Germinal center (tissue), 1 donor: ENCODE measurements at regions not wholly inside any gene's neighbourhood (a gene's known extent, or its start where the extent isn't known, plus 50 kb on each side); places are given as distances from the start of the nearest gene placed in this dataset.
"Not testable (repeated sequence)": the region's sequence is repeated elsewhere in the genome, so short reads cannot be mapped to it uniquely, and the experiment has no call there.

Experiments
- DNase-seq: peaks from one replicate; pipeline ENCODE4 v3.0.0; 2012; ENCODE audit warnings: mixed read lengths, low spot score

- no peak for DNase-seq
Observed at GRCh38 chr9:115462623-115463022, 344.7 kb upstream of the TNC start.

GRCh38 chr9:115466756-115467155 lies 348.8 kb upstream of the TNC start:
- no peak for DNase-seq

- no peak for DNase-seq
Observed at GRCh38 chr9:115469841-115470240, 351.9 kb upstream of the TNC start.

GRCh38 chr9:115473032-115473431 lies 355.1 kb upstream of the TNC start:
- not testable (repeated sequence) for DNase-seq

- DNase-seq = no peak
Observed at GRCh38 chr9:115481769-115482168, 363.8 kb upstream of the TNC start.

- no peak for DNase-seq
Observed at GRCh38 chr9:115482747-115483146, 364.8 kb upstream of the TNC start.

- no peak for DNase-seq
Observed at GRCh38 chr9:115492869-115493268, 374.9 kb upstream of the TNC start.

- no peak for DNase-seq
Observed at GRCh38 chr9:115494393-115494792, 376.4 kb upstream of the TNC start.

GRCh38 chr9:115495052-115495635 lies 377.2 kb upstream of the TNC start:
- DNase-seq = no peak

GRCh38 chr9:115495836-115496235 lies 377.9 kb upstream of the TNC start:
- no peak for DNase-seq

- DNase-seq = no peak
Observed at GRCh38 chr9:115498303-115498702, 380.3 kb upstream of the TNC start.

GRCh38 chr9:115507148-115507547 lies 389.2 kb upstream of the TNC start:
- DNase-seq = no peak

- no peak for DNase-seq
Observed at GRCh38 chr9:115513148-115513547, 395.2 kb upstream of the TNC start.

GRCh38 chr9:115514454-115514853 lies 396.5 kb upstream of the TNC start:
- no peak for DNase-seq

GRCh38 chr9:115517335-115518075 lies 399.5 kb upstream of the TNC start:
- DNase-seq = no peak

- DNase-seq = no peak
Observed at GRCh38 chr9:115520646-115521045, 402.7 kb upstream of the TNC start.

- DNase-seq = no peak
Observed at GRCh38 chr9:115522912-115523311, 405.0 kb upstream of the TNC start.

- peak; percentile 14 for DNase-seq
Observed at GRCh38 chr9:115524453-115525059, 406.6 kb upstream of the TNC start.

- no peak for DNase-seq
Observed at GRCh38 chr9:115525111-115526058, 407.4 kb upstream of the TNC start.

- no peak for DNase-seq
Observed at GRCh38 chr9:115531410-115532125, 413.6 kb upstream of the TNC start.

GRCh38 chr9:115533511-115533910 lies 415.6 kb upstream of the TNC start:
- DNase-seq = no peak

- no peak for DNase-seq
Observed at GRCh38 chr9:115540091-115540490, 422.1 kb upstream of the TNC start.
